ENCODE measurements at regions not wholly inside any gene's neighbourhood (a gene's known extent, or its start where the extent isn't known, plus 50 kb on each side); places are given as distances from the start of the nearest gene placed in this dataset.

- H3K79me2 ChIP-seq (ENCODE audit: insufficient read depth, low read length): no peaks in the 10 kb centered on the region
- DNase-seq (ENCODE audit: low spot score) (no peak), FAIRE-seq (no peak), ATAC-seq (no peak)
- intact Hi-C loops (cut with micrococcal nuclease; ENCODE audit: unreplicated experiment) (no loop called here), in situ Hi-C loops (cut with HindIII; ENCODE audit: extremely low pct_ligation_motif_present, low pct_unique_long_range_greater_than_20kb) (no loop called here)
- ChIA-PET POLR2A (no interaction called here), CTCF (ENCODE audit: low intra/inter-chr PET ratio, low total read pairs) (no interaction called here)
- H2AFZ ChIP-seq (ENCODE audit: low read length): no peak overlapping the region
- no peaks in the 10 kb centered on the region for H4K20me1 ChIP-seq (ENCODE audit: insufficient read depth, low read length)
- WGBS (ENCODE audit: low lambda C conversion rate): 3% methylated on average over 1 of the region's 1 CpG
- H3K27me3 ChIP-seq (ENCODE audit: control insufficient read depth in 1 of 2, insufficient read depth in 2 of 2, low read length in 2 of 2): no peaks in the 10 kb centered on the region
- no peak for TF ChIP-seq HOXA9 (CRISPR knock-in tag; IDR thresholded peaks at IDR 0.05; ENCODE audit: borderline replicate concordance)
- no peak for TF ChIP-seq MLLT10 (CRISPR knock-in tag; IDR thresholded peaks at IDR 0.05)
- TF ChIP-seq, protein P1, sequence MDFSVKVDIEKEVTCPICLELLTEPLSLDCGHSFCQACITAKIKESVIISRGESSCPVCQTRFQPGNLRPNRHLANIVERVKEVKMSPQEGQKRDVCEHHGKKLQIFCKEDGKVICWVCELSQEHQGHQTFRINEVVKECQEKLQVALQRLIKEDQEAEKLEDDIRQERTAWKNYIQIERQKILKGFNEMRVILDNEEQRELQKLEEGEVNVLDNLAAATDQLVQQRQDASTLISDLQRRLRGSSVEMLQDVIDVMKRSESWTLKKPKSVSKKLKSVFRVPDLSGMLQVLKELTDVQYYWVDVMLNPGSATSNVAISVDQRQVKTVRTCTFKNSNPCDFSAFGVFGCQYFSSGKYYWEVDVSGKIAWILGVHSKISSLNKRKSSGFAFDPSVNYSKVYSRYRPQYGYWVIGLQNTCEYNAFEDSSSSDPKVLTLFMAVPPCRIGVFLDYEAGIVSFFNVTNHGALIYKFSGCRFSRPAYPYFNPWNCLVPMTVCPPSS (IDR thresholded peaks at IDR 0.05): no peak
- no peaks in the 10 kb centered on the region for H3K4me1 ChIP-seq (ENCODE audit: insufficient read depth, low read length)
- no peaks in the 10 kb centered on the region for H3K9me3 ChIP-seq (ENCODE audit: low read length)
- H3K36me3 ChIP-seq (replicated peaks in 1 of 2; ENCODE audit: control insufficient read depth in 1 of 2, insufficient read depth in 2 of 2, low read length in 2 of 2): no peaks in the 10 kb centered on the region
- no peak overlapping the region for H3K4me2 ChIP-seq (ENCODE audit: low read depth, low read length)
- no peak overlapping the region for H3K4me3 ChIP-seq (replicated peaks in 1 of 3; ENCODE audit: insufficient read depth in 1 of 3, low read depth in 2 of 3, low read length in 3 of 3)
- no TSS peak for BruUV-seq (replicated peaks)
- no peak overlapping the region for H3K9ac ChIP-seq (ENCODE audit: insufficient read depth, low read depth, low read length)
- H3K27ac ChIP-seq (ENCODE audit: extremely low read length, insufficient read depth, low read length): no peak overlapping the region
These were observed 336.6 kb downstream of the HGF start for GRCh38 chr7:81433206-81433605.

- Histone ChIP-seq H3K79me2 (ENCODE audit: insufficient read depth, low read length) (no peaks in the 10 kb centered on the region), H3K4me1 (ENCODE audit: insufficient read depth, low read length) (no peaks in the 10 kb centered on the region), H3K9ac (ENCODE audit: insufficient read depth, low read depth, low read length) (no peak overlapping the region), H3K27ac (ENCODE audit: extremely low read length, insufficient read depth, low read length) (no peak overlapping the region), H4K20me1 (ENCODE audit: insufficient read depth, low read length) (no peaks in the 10 kb centered on the region), H2AFZ (ENCODE audit: low read length) (no peak overlapping the region), H3K9me3 (ENCODE audit: low read length) (no peaks in the 10 kb centered on the region), H3K27me3 (ENCODE audit: control insufficient read depth in 1 of 2, insufficient read depth in 2 of 2, low read length in 2 of 2) (no peaks in the 10 kb centered on the region), H3K4me3 (replicated peaks in 1 of 3; ENCODE audit: insufficient read depth in 1 of 3, low read depth in 2 of 3, low read length in 3 of 3) (no peak overlapping the region), H3K4me2 (ENCODE audit: low read depth, low read length) (no peak overlapping the region), H3K36me3 (replicated peaks in 1 of 2; ENCODE audit: control insufficient read depth in 1 of 2, insufficient read depth in 2 of 2, low read length in 2 of 2) (no peaks in the 10 kb centered on the region)
- intact Hi-C loops (cut with micrococcal nuclease; ENCODE audit: unreplicated experiment): no loop called here
- no peak for ATAC-seq
- CTCF ChIA-PET (ENCODE audit: low intra/inter-chr PET ratio, low total read pairs): no interaction called here
- FAIRE-seq: no peak
- DNase-seq (ENCODE audit: low spot score): no peak
- WGBS (ENCODE audit: low lambda C conversion rate): 64% methylated on average over 1 of the region's 1 CpG
- in situ Hi-C loops (cut with HindIII; ENCODE audit: extremely low pct_ligation_motif_present, low pct_unique_long_range_greater_than_20kb): no loop called here
- POLR2A ChIA-PET: no interaction called here
- BruUV-seq (replicated peaks): no TSS peak
- TF ChIP-seq NPAS2 (CRISPR knock-in tag; IDR thresholded peaks at IDR 0.05; ENCODE audit: borderline replicate concordance) (no peak), ZBTB34 (CRISPR knock-in tag; IDR thresholded peaks at IDR 0.05) (no peak), FOXA3 (CRISPR knock-in tag; IDR thresholded peaks at IDR 0.05) (no peak), CHD4 (IDR thresholded peaks at IDR 0.05; ENCODE audit: borderline replicate concordance, low read length) (no peak), HMGXB3 (CRISPR knock-in tag; IDR thresholded peaks at IDR 0.05; ENCODE audit: borderline replicate concordance) (no peak)
- TF ChIP-seq, protein P2, sequence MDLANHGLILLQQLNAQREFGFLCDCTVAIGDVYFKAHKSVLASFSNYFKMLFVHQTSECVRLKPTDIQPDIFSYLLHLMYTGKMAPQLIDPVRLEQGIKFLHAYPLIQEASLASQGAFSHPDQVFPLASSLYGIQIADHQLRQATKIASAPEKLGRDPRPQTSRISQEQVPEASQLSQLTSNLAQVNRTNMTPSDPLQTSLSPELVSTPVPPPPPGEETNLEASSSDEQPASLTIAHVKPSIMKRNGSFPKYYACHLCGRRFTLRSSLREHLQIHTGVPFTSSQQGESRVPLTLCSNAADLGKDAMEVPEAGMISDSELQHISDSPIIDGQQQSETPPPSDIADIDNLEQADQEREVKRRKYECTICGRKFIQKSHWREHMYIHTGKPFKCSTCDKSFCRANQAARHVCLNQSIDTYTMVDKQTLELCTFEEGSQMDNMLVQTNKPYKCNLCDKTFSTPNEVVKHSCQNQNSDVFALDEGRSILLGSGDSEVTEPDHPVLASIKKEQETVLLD (CRISPR knock-in tag; IDR thresholded peaks at IDR 0.05; ENCODE audit: low read depth): no peak
These were observed 339.1 kb downstream of the HGF start for GRCh38 chr7:81430761-81431160.

Measured in HepG2 (cell line).